ENCODE measurements at regions not wholly inside any gene's neighbourhood (a gene's known extent, or its start where the extent isn't known, plus 50 kb on each side); places are given as distances from the start of the nearest gene placed in this dataset.
"Not testable (repeated sequence)": the region's sequence is repeated elsewhere in the genome, so short reads cannot be mapped to it uniquely, and the experiment has no call there.

DNA sequence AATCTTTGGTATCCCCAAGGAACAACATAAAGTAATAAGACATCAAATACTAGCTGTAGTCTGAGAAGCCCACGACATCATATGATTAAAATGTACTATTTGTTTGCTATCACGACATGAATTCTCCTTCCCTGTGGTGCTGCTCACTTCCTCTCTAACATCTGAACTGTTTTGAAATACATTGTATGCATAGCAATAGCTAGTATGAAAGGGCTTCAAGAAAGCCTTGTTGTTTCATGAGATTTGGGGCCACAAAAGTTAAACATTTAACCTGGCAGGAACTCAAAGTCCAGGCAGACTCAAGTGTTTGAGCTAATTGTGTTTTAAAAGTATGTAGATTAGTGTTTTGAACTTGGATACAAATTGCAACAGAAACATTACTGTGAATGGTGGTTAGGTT lies 237.4 kb upstream of the PTGER4 start:
- Histone ChIP-seq H3K27ac (ENCODE audit: low read depth in 1 of 2, low read length in 1 of 2) (no peak overlapping the region), H3K36me3 (ENCODE audit: control insufficient read depth in 4 of 4, insufficient read depth in 4 of 4, low read length in 4 of 4) (no peaks in the 10 kb centered on the region), H3K4me1 (ENCODE audit: control insufficient read depth in 5 of 5, insufficient read depth in 5 of 5, low read length in 5 of 5) (no peaks in the 10 kb centered on the region), H3K9me3 (ENCODE audit: control insufficient read depth in 4 of 4, insufficient read depth in 3 of 4, low read length in 3 of 4) (peaks cover 0 to 5% (median 2%) of the 10 kb centered on the region in 4 donors), H3K9ac (ENCODE audit: insufficient read depth in 1 of 2, low read length in 2 of 2) (no peak overlapping the region), H3K4me3 (no peak overlapping the region), H3K27me3 (ENCODE audit: control insufficient read depth in 3 of 3, insufficient read depth in 3 of 3, low read length in 2 of 3) (no peaks in the 10 kb centered on the region)
- TF ChIP-seq, protein P1, sequence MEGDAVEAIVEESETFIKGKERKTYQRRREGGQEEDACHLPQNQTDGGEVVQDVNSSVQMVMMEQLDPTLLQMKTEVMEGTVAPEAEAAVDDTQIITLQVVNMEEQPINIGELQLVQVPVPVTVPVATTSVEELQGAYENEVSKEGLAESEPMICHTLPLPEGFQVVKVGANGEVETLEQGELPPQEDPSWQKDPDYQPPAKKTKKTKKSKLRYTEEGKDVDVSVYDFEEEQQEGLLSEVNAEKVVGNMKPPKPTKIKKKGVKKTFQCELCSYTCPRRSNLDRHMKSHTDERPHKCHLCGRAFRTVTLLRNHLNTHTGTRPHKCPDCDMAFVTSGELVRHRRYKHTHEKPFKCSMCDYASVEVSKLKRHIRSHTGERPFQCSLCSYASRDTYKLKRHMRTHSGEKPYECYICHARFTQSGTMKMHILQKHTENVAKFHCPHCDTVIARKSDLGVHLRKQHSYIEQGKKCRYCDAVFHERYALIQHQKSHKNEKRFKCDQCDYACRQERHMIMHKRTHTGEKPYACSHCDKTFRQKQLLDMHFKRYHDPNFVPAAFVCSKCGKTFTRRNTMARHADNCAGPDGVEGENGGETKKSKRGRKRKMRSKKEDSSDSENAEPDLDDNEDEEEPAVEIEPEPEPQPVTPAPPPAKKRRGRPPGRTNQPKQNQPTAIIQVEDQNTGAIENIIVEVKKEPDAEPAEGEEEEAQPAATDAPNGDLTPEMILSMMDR (IDR thresholded peaks at IDR 0.05; ENCODE audit: control extremely low read depth, extremely low read depth): no peak
- 28% methylated on average over 2 of the region's 2 CpGs for WGBS, 2 donors
- ATAC-seq (ENCODE audit: insufficient read depth, low FRiP score) (no peak), DNase-seq (peak in 2 of 3 donors; percentile 18 to 30)

DNA sequence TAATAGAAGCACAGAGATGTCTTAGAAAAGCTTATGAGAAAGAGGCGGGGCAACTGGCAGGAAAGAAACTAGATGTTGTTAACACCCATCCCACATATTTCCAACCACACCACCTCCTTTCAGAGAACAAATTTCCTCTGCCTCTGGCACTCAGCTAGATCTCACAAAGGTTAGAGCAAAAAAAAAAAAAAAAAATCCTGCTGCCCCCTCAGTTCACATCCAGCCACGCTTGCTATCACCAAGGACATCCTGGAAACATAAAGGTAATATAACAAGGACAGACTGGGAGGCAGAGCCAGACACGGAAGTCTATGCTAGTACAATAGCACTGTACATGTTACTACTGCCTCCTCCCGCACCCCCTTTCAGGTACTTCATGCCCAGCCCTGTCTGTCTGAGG lies 238.0 kb upstream of the PTGER4 start:
- Histone ChIP-seq H3K9me3 (ENCODE audit: control insufficient read depth in 4 of 4, insufficient read depth in 3 of 4, low read length in 3 of 4) (peaks cover 0 to 5% (median 2%) of the 10 kb centered on the region in 4 donors), H3K27ac (ENCODE audit: low read depth in 1 of 2, low read length in 1 of 2) (no peak overlapping the region), H3K4me3 (no peak overlapping the region), H3K27me3 (ENCODE audit: control insufficient read depth in 3 of 3, insufficient read depth in 3 of 3, low read length in 2 of 3) (no peaks in the 10 kb centered on the region), H3K36me3 (ENCODE audit: control insufficient read depth in 4 of 4, insufficient read depth in 4 of 4, low read length in 4 of 4) (no peaks in the 10 kb centered on the region), H3K9ac (ENCODE audit: insufficient read depth in 1 of 2, low read length in 2 of 2) (no peak overlapping the region), H3K4me1 (ENCODE audit: control insufficient read depth in 5 of 5, insufficient read depth in 5 of 5, low read length in 5 of 5) (no peaks in the 10 kb centered on the region)
- DNase-seq (no peak), ATAC-seq (ENCODE audit: insufficient read depth, low FRiP score) (no peak)
- 64 to 66% methylated on average over 4 of the region's 4 CpGs for WGBS, 2 donors
- TF ChIP-seq, protein P1 (IDR thresholded peaks at IDR 0.05; ENCODE audit: control extremely low read depth, extremely low read depth): no peak

DNA sequence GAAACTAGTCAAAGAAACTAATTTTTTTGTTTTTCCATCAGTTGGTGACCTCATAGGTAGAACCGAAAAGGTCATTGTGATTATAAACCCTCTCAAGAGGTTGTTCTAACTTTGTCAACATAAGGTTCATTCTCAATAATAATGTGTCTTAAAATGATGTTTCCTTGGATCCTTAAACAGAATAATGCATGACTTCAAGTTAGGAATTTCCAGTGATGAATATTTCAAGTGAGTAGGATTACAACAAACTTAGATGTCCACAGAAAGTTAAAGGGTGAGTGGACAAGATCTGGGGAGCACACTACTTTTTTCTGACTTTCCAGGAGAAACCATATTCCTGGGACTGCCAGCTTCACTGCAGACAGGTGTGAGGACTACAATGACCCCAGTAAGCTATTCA lies 239.0 kb upstream of the PTGER4 start:
- WGBS, 2 donors: 81 to 89% methylated on average over 1 of the region's 1 CpG
- no peaks in the 10 kb centered on the region for H3K27me3 ChIP-seq (ENCODE audit: control insufficient read depth in 3 of 3, insufficient read depth in 3 of 3, low read length in 2 of 3)
- H3K4me1 ChIP-seq (ENCODE audit: control insufficient read depth in 5 of 5, insufficient read depth in 5 of 5, low read length in 5 of 5): no peaks in the 10 kb centered on the region
- DNase-seq: no peak
- no peak overlapping the region for H3K4me3 ChIP-seq
- peaks cover 0 to 5% (median 2%) of the 10 kb centered on the region in 4 donors for H3K9me3 ChIP-seq (ENCODE audit: control insufficient read depth in 4 of 4, insufficient read depth in 3 of 4, low read length in 3 of 4)
- no peaks in the 10 kb centered on the region for H3K36me3 ChIP-seq (ENCODE audit: control insufficient read depth in 4 of 4, insufficient read depth in 4 of 4, low read length in 4 of 4)
- H3K27ac ChIP-seq (ENCODE audit: low read depth in 1 of 2, low read length in 1 of 2): no peak overlapping the region
- ATAC-seq (ENCODE audit: insufficient read depth, low FRiP score): no peak
- TF ChIP-seq, protein P1 (IDR thresholded peaks at IDR 0.05; ENCODE audit: control extremely low read depth, extremely low read depth): no peak
- no peak overlapping the region for H3K9ac ChIP-seq (ENCODE audit: insufficient read depth in 1 of 2, low read length in 2 of 2)

DNA sequence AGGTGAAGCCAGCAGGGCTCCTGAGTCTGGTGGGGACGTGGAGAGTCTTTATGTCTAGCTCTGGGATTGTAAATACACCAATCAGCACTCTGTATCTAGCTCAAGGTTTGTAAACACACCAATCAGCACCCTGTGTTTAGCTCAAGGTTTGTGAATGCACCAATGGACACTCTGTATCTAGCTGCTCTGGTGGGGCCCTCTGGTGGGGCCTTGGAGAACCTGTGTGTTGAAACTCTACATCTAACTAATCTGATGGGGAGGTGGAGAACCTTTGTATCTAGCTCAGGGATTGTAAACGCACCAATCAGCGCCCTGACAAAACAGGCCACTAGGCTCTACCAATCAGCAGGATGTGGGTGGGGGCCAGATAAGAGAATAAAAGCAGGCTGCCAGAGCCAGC lies 240.6 kb upstream of the PTGER4 start:
- not testable (repeated sequence) for H3K4me1 ChIP-seq (ENCODE audit: control insufficient read depth in 5 of 5, insufficient read depth in 5 of 5, low read length in 5 of 5); ATAC-seq (ENCODE audit: insufficient read depth, low FRiP score); H3K4me3 ChIP-seq; H3K36me3 ChIP-seq (ENCODE audit: control insufficient read depth in 4 of 4, insufficient read depth in 4 of 4, low read length in 4 of 4); H3K27me3 ChIP-seq (ENCODE audit: control insufficient read depth in 3 of 3, insufficient read depth in 3 of 3, low read length in 2 of 3); H3K9ac ChIP-seq (ENCODE audit: insufficient read depth in 1 of 2, low read length in 2 of 2); H3K27ac ChIP-seq (ENCODE audit: low read depth in 1 of 2, low read length in 1 of 2); DNase-seq; H3K9me3 ChIP-seq (ENCODE audit: control insufficient read depth in 4 of 4, insufficient read depth in 3 of 4, low read length in 3 of 4)
- 93 to 99% methylated on average over 3 of the region's 3 CpGs for WGBS, 2 donors

DNA sequence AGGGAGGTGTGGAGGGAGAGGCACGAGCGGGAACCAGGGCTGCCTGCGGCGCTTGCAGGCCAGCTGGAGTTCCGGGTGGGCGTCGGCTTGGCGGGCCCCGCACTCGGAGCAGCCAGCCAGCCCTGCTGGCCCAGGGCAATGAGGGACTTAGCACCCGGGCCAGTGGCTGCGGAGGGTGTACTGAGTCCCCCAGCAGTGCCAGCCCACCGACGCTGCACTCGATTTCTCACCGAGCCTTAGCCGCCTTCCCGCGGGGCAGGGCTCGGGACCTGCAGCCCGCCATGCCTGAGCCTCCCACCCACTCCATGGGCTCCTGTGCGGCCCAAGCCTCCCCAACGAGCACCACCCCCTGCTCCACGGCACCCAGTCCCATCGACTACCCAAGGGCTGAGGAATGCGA lies 241.1 kb upstream of the PTGER4 start:
- not testable (repeated sequence) for H3K9ac ChIP-seq (ENCODE audit: insufficient read depth in 1 of 2, low read length in 2 of 2); H3K4me3 ChIP-seq; H3K36me3 ChIP-seq (ENCODE audit: control insufficient read depth in 4 of 4, insufficient read depth in 4 of 4, low read length in 4 of 4); H3K27ac ChIP-seq (ENCODE audit: low read depth in 1 of 2, low read length in 1 of 2); H3K27me3 ChIP-seq (ENCODE audit: control insufficient read depth in 3 of 3, insufficient read depth in 3 of 3, low read length in 2 of 3); H3K4me1 ChIP-seq (ENCODE audit: control insufficient read depth in 5 of 5, insufficient read depth in 5 of 5, low read length in 5 of 5); DNase-seq; H3K9me3 ChIP-seq (ENCODE audit: control insufficient read depth in 4 of 4, insufficient read depth in 3 of 4, low read length in 3 of 4); ATAC-seq (ENCODE audit: insufficient read depth, low FRiP score)
- WGBS, 2 donors: 91 to 98% methylated on average over 12 to 26 of the region's 26 CpGs
